ENCODE measurements at regions not wholly inside any gene's neighbourhood (a gene's known extent, or its start where the extent isn't known, plus 50 kb on each side); places are given as distances from the start of the nearest gene placed in this dataset.

DNA sequence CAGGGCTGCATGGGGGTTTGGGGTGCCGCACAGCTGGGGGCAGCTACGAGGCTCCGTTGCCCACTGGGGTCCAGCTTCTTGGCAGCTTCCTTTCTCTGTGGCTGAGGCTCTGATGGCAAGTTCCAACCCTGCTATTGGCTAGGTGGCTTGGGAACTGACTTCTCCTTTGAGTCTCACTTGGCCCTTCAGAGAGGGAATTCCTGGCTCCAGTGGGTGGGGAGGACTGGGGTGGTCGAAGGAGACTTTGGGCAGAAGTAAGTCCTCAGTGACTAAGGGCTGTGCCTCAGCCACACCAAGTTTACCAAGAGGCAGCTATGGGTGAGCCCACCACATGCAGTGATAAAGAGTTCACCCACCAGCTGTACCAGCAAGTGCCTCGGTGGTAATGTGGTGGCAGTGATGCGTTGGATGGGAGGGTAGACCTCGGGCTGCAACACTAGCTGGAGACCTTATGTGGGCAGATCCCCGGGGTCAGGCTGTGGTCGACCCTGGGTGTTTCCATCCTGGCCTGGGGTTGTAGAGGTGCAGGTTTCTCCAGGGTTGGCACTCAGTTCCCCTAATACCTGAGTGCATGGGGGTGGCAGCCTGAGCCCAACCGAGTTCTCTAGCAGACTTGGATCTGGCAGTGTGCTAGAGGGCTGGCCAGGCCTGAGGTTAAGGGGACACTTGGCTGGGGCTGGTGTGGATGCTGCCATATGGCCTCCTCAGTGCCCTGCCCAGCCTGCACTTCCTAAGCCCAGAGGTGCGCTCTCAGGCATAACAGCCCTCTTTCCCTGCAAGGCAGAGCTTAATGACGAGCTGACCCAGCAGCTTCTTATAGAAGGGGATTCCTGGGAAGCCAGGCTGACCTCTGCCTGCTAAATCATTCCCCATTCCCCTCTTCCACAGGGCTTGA, 197.0 kb upstream of the CADM1 start:
- Histone ChIP-seq H3K27ac (ENCODE audit: low read length) (no peak overlapping the region), H3K36me3 (ENCODE audit: control insufficient read depth, insufficient read depth, low read length) (no peaks in the 10 kb centered on the region), H3K27me3 (ENCODE audit: control insufficient read depth, insufficient read depth, low read length) (no peaks in the 10 kb centered on the region), H3K4me1 (ENCODE audit: control insufficient read depth, insufficient read depth, low read length) (no peaks in the 10 kb centered on the region), H3K9me3 (ENCODE audit: control insufficient read depth, insufficient read depth, low read depth, low read length) (no peaks in the 10 kb centered on the region), H3K4me3 (ENCODE audit: low read depth in 2 of 2, low read length in 2 of 2) (no peak overlapping the region)
- BruUV-seq (replicated peaks): no TSS peak
- ChIA-PET CTCF (no interaction called here), POLR2A (no interaction called here)
- intact Hi-C loops (cut with micrococcal nuclease; ENCODE audit: unreplicated experiment) (no loop called here), in situ Hi-C loops (cut with HindIII; ENCODE audit: low pct_unique_long_range_greater_than_20kb, low sequenced_read_pairs) (no loop called here)
- no peak for DNase-seq (ENCODE audit: low read depth, low spot score)
- ATAC-seq: no peak
- TF ChIP-seq TCF7L2 (IDR thresholded peaks at IDR 0.05; ENCODE audit: low read depth, low read length): no peak
- TF ChIP-seq POLR2AphosphoS5 (IDR thresholded peaks at IDR 0.05; ENCODE audit: low read depth, low read length): no peak
- TF ChIP-seq, protein P1, sequence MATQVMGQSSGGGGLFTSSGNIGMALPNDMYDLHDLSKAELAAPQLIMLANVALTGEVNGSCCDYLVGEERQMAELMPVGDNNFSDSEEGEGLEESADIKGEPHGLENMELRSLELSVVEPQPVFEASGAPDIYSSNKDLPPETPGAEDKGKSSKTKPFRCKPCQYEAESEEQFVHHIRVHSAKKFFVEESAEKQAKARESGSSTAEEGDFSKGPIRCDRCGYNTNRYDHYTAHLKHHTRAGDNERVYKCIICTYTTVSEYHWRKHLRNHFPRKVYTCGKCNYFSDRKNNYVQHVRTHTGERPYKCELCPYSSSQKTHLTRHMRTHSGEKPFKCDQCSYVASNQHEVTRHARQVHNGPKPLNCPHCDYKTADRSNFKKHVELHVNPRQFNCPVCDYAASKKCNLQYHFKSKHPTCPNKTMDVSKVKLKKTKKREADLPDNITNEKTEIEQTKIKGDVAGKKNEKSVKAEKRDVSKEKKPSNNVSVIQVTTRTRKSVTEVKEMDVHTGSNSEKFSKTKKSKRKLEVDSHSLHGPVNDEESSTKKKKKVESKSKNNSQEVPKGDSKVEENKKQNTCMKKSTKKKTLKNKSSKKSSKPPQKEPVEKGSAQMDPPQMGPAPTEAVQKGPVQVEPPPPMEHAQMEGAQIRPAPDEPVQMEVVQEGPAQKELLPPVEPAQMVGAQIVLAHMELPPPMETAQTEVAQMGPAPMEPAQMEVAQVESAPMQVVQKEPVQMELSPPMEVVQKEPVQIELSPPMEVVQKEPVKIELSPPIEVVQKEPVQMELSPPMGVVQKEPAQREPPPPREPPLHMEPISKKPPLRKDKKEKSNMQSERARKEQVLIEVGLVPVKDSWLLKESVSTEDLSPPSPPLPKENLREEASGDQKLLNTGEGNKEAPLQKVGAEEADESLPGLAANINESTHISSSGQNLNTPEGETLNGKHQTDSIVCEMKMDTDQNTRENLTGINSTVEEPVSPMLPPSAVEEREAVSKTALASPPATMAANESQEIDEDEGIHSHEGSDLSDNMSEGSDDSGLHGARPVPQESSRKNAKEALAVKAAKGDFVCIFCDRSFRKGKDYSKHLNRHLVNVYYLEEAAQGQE (IDR thresholded peaks at IDR 0.05; ENCODE audit: insufficient read depth in 1 of 2, low read depth in 2 of 2, low read length in 1 of 2): no peak
- TF ChIP-seq, protein P2, sequence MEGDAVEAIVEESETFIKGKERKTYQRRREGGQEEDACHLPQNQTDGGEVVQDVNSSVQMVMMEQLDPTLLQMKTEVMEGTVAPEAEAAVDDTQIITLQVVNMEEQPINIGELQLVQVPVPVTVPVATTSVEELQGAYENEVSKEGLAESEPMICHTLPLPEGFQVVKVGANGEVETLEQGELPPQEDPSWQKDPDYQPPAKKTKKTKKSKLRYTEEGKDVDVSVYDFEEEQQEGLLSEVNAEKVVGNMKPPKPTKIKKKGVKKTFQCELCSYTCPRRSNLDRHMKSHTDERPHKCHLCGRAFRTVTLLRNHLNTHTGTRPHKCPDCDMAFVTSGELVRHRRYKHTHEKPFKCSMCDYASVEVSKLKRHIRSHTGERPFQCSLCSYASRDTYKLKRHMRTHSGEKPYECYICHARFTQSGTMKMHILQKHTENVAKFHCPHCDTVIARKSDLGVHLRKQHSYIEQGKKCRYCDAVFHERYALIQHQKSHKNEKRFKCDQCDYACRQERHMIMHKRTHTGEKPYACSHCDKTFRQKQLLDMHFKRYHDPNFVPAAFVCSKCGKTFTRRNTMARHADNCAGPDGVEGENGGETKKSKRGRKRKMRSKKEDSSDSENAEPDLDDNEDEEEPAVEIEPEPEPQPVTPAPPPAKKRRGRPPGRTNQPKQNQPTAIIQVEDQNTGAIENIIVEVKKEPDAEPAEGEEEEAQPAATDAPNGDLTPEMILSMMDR (IDR thresholded peaks at IDR 0.05): no peak
- TF ChIP-seq SIN3A (IDR thresholded peaks at IDR 0.05; ENCODE audit: borderline replicate concordance, insufficient read depth, low read depth, low read length): no peak

DNA sequence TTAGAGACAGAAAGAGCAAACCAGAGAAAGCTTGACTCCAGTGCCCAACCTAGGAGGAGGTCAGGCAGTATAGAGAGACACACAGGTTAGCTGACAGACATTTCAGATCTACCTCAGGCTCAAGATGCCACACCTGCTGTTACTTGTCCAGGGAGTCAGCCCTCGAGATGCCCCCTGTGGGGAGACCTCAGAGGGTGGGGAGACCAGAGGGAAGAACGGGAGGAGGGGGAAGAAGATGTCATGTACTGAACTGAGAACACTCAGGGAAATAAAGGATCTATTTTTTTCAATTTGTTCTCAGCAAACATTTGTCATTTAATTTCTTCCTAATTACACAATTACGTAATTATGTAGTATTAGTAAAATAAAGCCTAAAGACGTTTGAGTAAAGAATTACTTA, 196.3 kb upstream of the CADM1 start:
- Histone ChIP-seq H3K9me3 (ENCODE audit: control insufficient read depth, insufficient read depth, low read depth, low read length) (no peaks in the 10 kb centered on the region), H3K36me3 (ENCODE audit: control insufficient read depth, insufficient read depth, low read length) (no peaks in the 10 kb centered on the region), H3K4me3 (ENCODE audit: low read depth in 2 of 2, low read length in 2 of 2) (no peak overlapping the region), H3K27me3 (ENCODE audit: control insufficient read depth, insufficient read depth, low read length) (no peaks in the 10 kb centered on the region), H3K27ac (ENCODE audit: low read length) (no peak overlapping the region), H3K4me1 (ENCODE audit: control insufficient read depth, insufficient read depth, low read length) (no peaks in the 10 kb centered on the region)
- ChIA-PET POLR2A (no interaction called here), CTCF (no interaction called here)
- intact Hi-C loops (cut with micrococcal nuclease; ENCODE audit: unreplicated experiment): no loop called here
- in situ Hi-C loops (cut with HindIII; ENCODE audit: low pct_unique_long_range_greater_than_20kb, low sequenced_read_pairs): no loop called here
- no peak for ATAC-seq
- TF ChIP-seq, protein P2 (IDR thresholded peaks at IDR 0.05): no peak
- TF ChIP-seq SIN3A (IDR thresholded peaks at IDR 0.05; ENCODE audit: borderline replicate concordance, insufficient read depth, low read depth, low read length): no peak
- TF ChIP-seq, protein P1 (IDR thresholded peaks at IDR 0.05; ENCODE audit: insufficient read depth in 1 of 2, low read depth in 2 of 2, low read length in 1 of 2): no peak
- no peak for TF ChIP-seq TCF7L2 (IDR thresholded peaks at IDR 0.05; ENCODE audit: low read depth, low read length)
- TF ChIP-seq POLR2AphosphoS5 (IDR thresholded peaks at IDR 0.05; ENCODE audit: low read depth, low read length): no peak
- DNase-seq (ENCODE audit: low read depth, low spot score): no peak
- BruUV-seq (replicated peaks): no TSS peak
